HCT116 (cell line): ENCODE measurements at regions not wholly inside any gene's neighbourhood (a gene's known extent, or its start where the extent isn't known, plus 50 kb on each side); places are given as distances from the start of the nearest gene placed in this dataset.

Source experiments
- CEBPB ChIP-seq: IDR thresholded peaks from 2 replicates; pipeline ENCODE4 v1.6.1; 2012; ENCODE audit warnings: low read depth
- EZH2 ChIP-seq: fragments of 200-600 bp; sonication (generic); IDR thresholded peaks from 2 replicates; pipeline ENCODE4 v1.6.1; 2017; ENCODE audit warnings: antibody characterized with exemption, mixed run types
- FOSL1 ChIP-seq: IDR thresholded peaks from 2 replicates; pipeline ENCODE4 v1.6.1; 2012; ENCODE audit warnings: low read depth
- POLR2A ChIP-seq: IDR thresholded peaks from 2 replicates; pipeline ENCODE4 v1.7.0; 2011; ENCODE audit warnings: borderline replicate concordance; ENCODE audit not compliant: insufficient read depth, insufficient read length; ENCODE audit errors: extremely low read depth
- POLR2AphosphoS5 ChIP-seq: IDR thresholded peaks from 2 replicates; pipeline ENCODE4 v1.6.1; 2011; ENCODE audit warnings: mild to moderate bottlenecking, low read depth, low read length, moderate library complexity
- TCF7L2 ChIP-seq: IDR thresholded peaks from 2 replicates; pipeline ENCODE4 v1.7.0; 2011; ENCODE audit warnings: borderline replicate concordance, inconsistent platforms; ENCODE audit not compliant: insufficient read depth, insufficient read length; ENCODE audit errors: extremely low read depth
- YY1 ChIP-seq: IDR thresholded peaks from 2 replicates; pipeline ENCODE4 v1.6.1; 2011; ENCODE audit warnings: low read length, low read depth, moderate library complexity, mild to moderate bottlenecking; ENCODE audit not compliant: insufficient replicate concordance; ENCODE audit errors: extremely low read depth
- TF ChIP-seq, protein P1 (sequence below), 3 experiments: fragments of 200-600 bp in 1 of 3; sonication (generic) in 1 of 3; IDR thresholded peaks in 2 of 3; conservative IDR thresholded peaks in 1 of 3; 2 replicates each; pipeline ENCODE4 v1.5.1; 2012 to 2017; ENCODE audit warnings: low read depth in 2 of 3, low read length in 2 of 3, antibody characterized with exemption in 1 of 3, borderline replicate concordance in 1 of 3, control low read depth in 1 of 3, mild to moderate bottlenecking in 1 of 3, mixed read lengths in 1 of 3, mixed run types in 1 of 3, moderate library complexity in 1 of 3; ENCODE audit not compliant: insufficient read depth in 1 of 3
- TF ChIP-seq, protein P2 (sequence below): IDR thresholded peaks from 2 replicates; pipeline ENCODE4 v1.6.1; 2012

DNA sequence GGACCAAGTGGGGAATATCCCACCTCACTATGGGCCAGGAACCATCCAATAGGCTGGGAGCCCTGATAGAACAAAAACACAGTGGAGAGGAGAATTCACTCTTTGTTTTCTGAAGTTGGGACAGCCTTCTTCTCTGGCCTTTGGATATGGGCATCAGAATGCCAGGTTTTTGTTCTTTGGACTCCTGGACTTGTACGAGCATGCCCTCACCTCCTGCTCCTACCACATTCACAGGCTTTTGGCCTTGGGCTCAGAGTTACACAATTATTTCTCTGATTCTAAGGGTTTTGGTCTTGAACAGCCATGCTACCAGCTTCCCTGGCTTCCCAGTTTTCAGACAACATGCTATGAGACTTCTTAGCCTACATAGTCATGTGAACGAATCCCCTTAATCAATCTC is 732.9 kb upstream of the VRK2 start:
- TF ChIP-seq, protein P1, sequence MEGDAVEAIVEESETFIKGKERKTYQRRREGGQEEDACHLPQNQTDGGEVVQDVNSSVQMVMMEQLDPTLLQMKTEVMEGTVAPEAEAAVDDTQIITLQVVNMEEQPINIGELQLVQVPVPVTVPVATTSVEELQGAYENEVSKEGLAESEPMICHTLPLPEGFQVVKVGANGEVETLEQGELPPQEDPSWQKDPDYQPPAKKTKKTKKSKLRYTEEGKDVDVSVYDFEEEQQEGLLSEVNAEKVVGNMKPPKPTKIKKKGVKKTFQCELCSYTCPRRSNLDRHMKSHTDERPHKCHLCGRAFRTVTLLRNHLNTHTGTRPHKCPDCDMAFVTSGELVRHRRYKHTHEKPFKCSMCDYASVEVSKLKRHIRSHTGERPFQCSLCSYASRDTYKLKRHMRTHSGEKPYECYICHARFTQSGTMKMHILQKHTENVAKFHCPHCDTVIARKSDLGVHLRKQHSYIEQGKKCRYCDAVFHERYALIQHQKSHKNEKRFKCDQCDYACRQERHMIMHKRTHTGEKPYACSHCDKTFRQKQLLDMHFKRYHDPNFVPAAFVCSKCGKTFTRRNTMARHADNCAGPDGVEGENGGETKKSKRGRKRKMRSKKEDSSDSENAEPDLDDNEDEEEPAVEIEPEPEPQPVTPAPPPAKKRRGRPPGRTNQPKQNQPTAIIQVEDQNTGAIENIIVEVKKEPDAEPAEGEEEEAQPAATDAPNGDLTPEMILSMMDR (IDR thresholded peaks at IDR 0.05 in 2 of 3, conservative IDR thresholded peaks at IDR 0.05 in 1 of 3; ENCODE audit: borderline replicate concordance in 1 of 3, insufficient read depth in 1 of 3, low read depth in 2 of 3, low read length in 2 of 3), result no peak
- TF ChIP-seq CEBPB, result no peak
- TF ChIP-seq, protein P2, sequence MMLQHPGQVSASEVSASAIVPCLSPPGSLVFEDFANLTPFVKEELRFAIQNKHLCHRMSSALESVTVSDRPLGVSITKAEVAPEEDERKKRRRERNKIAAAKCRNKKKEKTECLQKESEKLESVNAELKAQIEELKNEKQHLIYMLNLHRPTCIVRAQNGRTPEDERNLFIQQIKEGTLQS, result no peak
- TF ChIP-seq POLR2A, result no peak
- no peak for TF ChIP-seq YY1
- TF ChIP-seq POLR2AphosphoS5, result no peak
- no peak for TF ChIP-seq EZH2
- TF ChIP-seq FOSL1, result no peak
- no peak for TF ChIP-seq TCF7L2
